H9 (cell line): ENCODE measurements at regions not wholly inside any gene's neighbourhood (a gene's known extent, or its start where the extent isn't known, plus 50 kb on each side); places are given as distances from the start of the nearest gene placed in this dataset.

ENCODE experiments used
- DNase-seq: peaks from one replicate; pipeline ENCODE4 v3.0.0-alpha.2; 2017
- H2AFZ ChIP-seq: one replicate; pipeline ENCODE4 v1.6.1; 2013; ENCODE audit warnings: mild to moderate bottlenecking, low read length, control low read depth, moderate library complexity
- H2AK5ac ChIP-seq: 2 replicates; pipeline ENCODE4 v1.6.1; 2013; ENCODE audit warnings: low read length, control low read depth, mixed read lengths; ENCODE audit not compliant: insufficient read length
- H2BK120ac ChIP-seq: one replicate; pipeline ENCODE4 v1.6.1; 2013; ENCODE audit warnings: low read depth, mild to moderate bottlenecking, low read length, control low read depth, inconsistent platforms; ENCODE audit not compliant: poor library complexity, severe bottlenecking
- H2BK12ac ChIP-seq: 2 replicates; pipeline ENCODE4 v1.6.1; 2013; ENCODE audit warnings: low read length, control low read depth, mixed read lengths, low read depth; ENCODE audit not compliant: insufficient read length
- H2BK15ac ChIP-seq: 2 replicates; pipeline ENCODE4 v1.6.1; 2013; ENCODE audit warnings: low read depth, low read length, control low read depth
- H2BK20ac ChIP-seq: one replicate; pipeline ENCODE4 v1.6.1; 2013; ENCODE audit warnings: low read depth, mild to moderate bottlenecking, low read length, control low read depth, inconsistent platforms; ENCODE audit not compliant: poor library complexity, severe bottlenecking
- H2BK5ac ChIP-seq: 2 replicates; pipeline ENCODE4 v1.6.1; 2013; ENCODE audit warnings: low read length, control low read depth, mixed read lengths; ENCODE audit not compliant: insufficient read length
- H3K14ac ChIP-seq: 2 replicates; pipeline ENCODE4 v1.6.1; 2013; ENCODE audit warnings: low read length, control low read depth; ENCODE audit not compliant: insufficient read depth
- H3K18ac ChIP-seq: 2 replicates; pipeline ENCODE4 v1.6.1; 2013; ENCODE audit warnings: low read depth, mild to moderate bottlenecking, mixed read lengths, low read length, control low read depth; ENCODE audit not compliant: insufficient read length
- H3K23ac ChIP-seq: 2 replicates; pipeline ENCODE4 v1.6.1; 2013; ENCODE audit warnings: low read length, control low read depth, mixed read lengths, low read depth; ENCODE audit not compliant: insufficient read length
- H3K23me2 ChIP-seq: 2 replicates; pipeline ENCODE4 v1.6.1; 2013; ENCODE audit warnings: low read depth, mild to moderate bottlenecking, mixed read lengths, low read length, control low read depth; ENCODE audit not compliant: insufficient read length, poor library complexity, severe bottlenecking
- H3K27ac ChIP-seq: 2 replicates; pipeline ENCODE4 v1.5.1; 2013; ENCODE audit warnings: low read length, control low read depth, mixed read lengths, low read depth; ENCODE audit not compliant: insufficient read length
- H3K27me3 ChIP-seq: 2 replicates; pipeline ENCODE4 v1.6.1; 2013; ENCODE audit warnings: low read length, control low read depth, inconsistent platforms; ENCODE audit not compliant: insufficient read depth
- H3K4ac ChIP-seq: 2 replicates; pipeline ENCODE4 v1.6.1; 2013; ENCODE audit warnings: low read depth, mild to moderate bottlenecking, control low read depth, inconsistent platforms, low read length, moderate library complexity
- H3K4me1 ChIP-seq: 2 replicates; pipeline ENCODE4 v1.6.1; 2013; ENCODE audit warnings: low read length, control low read depth, inconsistent platforms; ENCODE audit not compliant: insufficient read depth
- H3K4me2 ChIP-seq: 2 replicates; pipeline ENCODE4 v1.6.1; 2013; ENCODE audit warnings: low read length, control low read depth, mixed read lengths; ENCODE audit not compliant: insufficient read length, insufficient read depth
- H3K56ac ChIP-seq: 2 replicates; pipeline ENCODE4 v1.6.1; 2013; ENCODE audit warnings: low read depth, mild to moderate bottlenecking, mixed read lengths, low read length, control low read depth; ENCODE audit not compliant: insufficient read length
- H3K79me1 ChIP-seq: 2 replicates; pipeline ENCODE4 v1.6.1; 2013; ENCODE audit warnings: low read depth, mild to moderate bottlenecking, moderate library complexity, low read length, control low read depth, inconsistent platforms; ENCODE audit not compliant: insufficient read depth, poor library complexity, severe bottlenecking
- H3K79me2 ChIP-seq: 2 replicates; pipeline ENCODE4 v1.6.1; 2013; ENCODE audit warnings: low read length, control low read depth, inconsistent platforms; ENCODE audit not compliant: insufficient read depth
- H3K9ac ChIP-seq: 2 replicates; pipeline ENCODE4 v1.6.1; 2013; ENCODE audit warnings: low read length, control low read depth, mixed read lengths; ENCODE audit not compliant: insufficient read length; ENCODE audit errors: extremely low read depth
- H3K9me3 ChIP-seq: one replicate; pipeline ENCODE4 v1.6.1; 2013; ENCODE audit warnings: low read depth, low read length, inconsistent platforms; ENCODE audit not compliant: control insufficient read depth
- H3T11ph ChIP-seq: one replicate; pipeline ENCODE4 v1.6.1; 2013; ENCODE audit warnings: mild to moderate bottlenecking, low read length, control low read depth, inconsistent platforms
- H4K20me1 ChIP-seq: one replicate; pipeline ENCODE4 v1.6.1; 2013; ENCODE audit not compliant: control insufficient read depth, insufficient read length, insufficient read depth
- H4K5ac ChIP-seq: 2 replicates; pipeline ENCODE4 v1.6.1; 2013; ENCODE audit warnings: low read depth, mild to moderate bottlenecking, mixed read lengths, low read length, control low read depth; ENCODE audit not compliant: insufficient read length
- H4K8ac ChIP-seq: replicated peaks from 2 replicates; pipeline ENCODE4 v1.6.1; 2013; ENCODE audit warnings: low read length, control low read depth, mixed read lengths, low read depth; ENCODE audit not compliant: insufficient read length
- H4K91ac ChIP-seq: 2 replicates; pipeline ENCODE4 v1.6.1; 2013; ENCODE audit warnings: low read depth, mild to moderate bottlenecking, moderate library complexity, mixed read lengths, low read length, control low read depth; ENCODE audit not compliant: insufficient read length
- H3K27ac Mint-ChIP-seq, 3 experiments: 2 replicates in 2 of 3; 3 replicates in 1 of 3; pipeline ENCODE4 v1.8.0; 2020 to 2021; ENCODE audit warnings: mixed read lengths in 3 of 3, mild to moderate bottlenecking in 1 of 3, moderate library complexity in 1 of 3
- H3K27me3 Mint-ChIP-seq: 2 replicates; pipeline ENCODE4 v1.8.0; 2021; ENCODE audit warnings: low read depth, mild to moderate bottlenecking, moderate library complexity, mixed read lengths
- H3K36me3 Mint-ChIP-seq, 3 experiments: 2 replicates in 2 of 3; 3 replicates in 1 of 3; pipeline ENCODE4 v1.8.0; 2020 to 2021; ENCODE audit warnings: low read depth in 3 of 3, mixed read lengths in 3 of 3; ENCODE audit not compliant: insufficient read depth in 1 of 3
- H3K4me1 Mint-ChIP-seq, 2 experiments: 2 replicates each; pipeline ENCODE4 v1.8.0; 2020; ENCODE audit warnings: mixed read lengths in 2 of 2
- H3K4me3 Mint-ChIP-seq, 2 experiments: 2 replicates in 1 of 2; 3 replicates in 1 of 2; pipeline ENCODE4 v1.8.0; 2020 to 2021; ENCODE audit warnings: mild to moderate bottlenecking in 2 of 2, mixed read lengths in 2 of 2, moderate library complexity in 1 of 2
- H3K9me3 Mint-ChIP-seq, 2 experiments: 2 replicates in 1 of 2; 3 replicates in 1 of 2; pipeline ENCODE4 v1.8.0; 2020; ENCODE audit warnings: mild to moderate bottlenecking in 2 of 2, mixed read lengths in 2 of 2, moderate library complexity in 1 of 2
- CTCF ChIP-seq: fragments of 200-600 bp; sonication (generic); conservative IDR thresholded peaks from 3 replicates; pipeline ENCODE4 v1.8.0; 2021; ENCODE audit warnings: antibody characterized with exemption, mild to moderate bottlenecking
- WGBS: extraction: QIAGEN DNeasy Blood & Tissue Kit; methylation state at CpG from one replicate; pipeline ENCODE4 v1.1.7; 2013; ENCODE audit warnings: missing lambda C conversion rate, low lambda C conversion rate, mixed read lengths; ENCODE audit not compliant: insufficient read length; ENCODE audit errors: extremely low coverage; 5-methylcytosine and 5-hydroxymethylcytosine counted together

- no CpG with 5 or more reads among the region's 2 CpGs for WGBS
These were observed 129.9 kb upstream of the MOCS2 start for GRCh38 chr5:53239301-53239990.

More at GRCh38 chr5:53239301-53239990, 129.9 kb upstream of the MOCS2 start:
- H3K9me3 Mint-ChIP-seq, result no peaks in the 10 kb centered on the region
- Histone ChIP-seq H3K27me3 (no peaks in the 10 kb centered on the region), H3K27ac (no peak overlapping the region), H2AK5ac (no peak overlapping the region), H2BK120ac (no peak overlapping the region), H4K8ac (no peak overlapping the region), H3K4me2 (no peak overlapping the region), H2BK15ac (no peak overlapping the region), H2BK12ac (no peak overlapping the region), H3K23ac (no peak overlapping the region), H3K9ac (no peak overlapping the region), H3T11ph (no peak overlapping the region), H2BK20ac (no peak overlapping the region), H3K18ac (no peak overlapping the region), H3K9me3 (no peaks in the 10 kb centered on the region), H2AFZ (no peak overlapping the region), H4K5ac (no peak overlapping the region), H3K23me2 (no peaks in the 10 kb centered on the region), H3K14ac (no peak overlapping the region), H3K4ac (no peak overlapping the region), H4K20me1 (no peaks in the 10 kb centered on the region), H3K56ac (no peak overlapping the region), H3K4me1 (no peaks in the 10 kb centered on the region), H3K79me2 (no peaks in the 10 kb centered on the region), H2BK5ac (no peak overlapping the region), H3K79me1 (no peaks in the 10 kb centered on the region), H4K91ac (no peak overlapping the region)
- no peaks in the 10 kb centered on the region for H3K27me3 Mint-ChIP-seq
- TF ChIP-seq CTCF, result no peak
- H3K4me3 Mint-ChIP-seq, result no peak overlapping the region
- H3K36me3 Mint-ChIP-seq, result no peaks in the 10 kb centered on the region
- no peaks in the 10 kb centered on the region for H3K4me1 Mint-ChIP-seq
- no peak overlapping the region for H3K27ac Mint-ChIP-seq
- no peak for DNase-seq
